ENCODE measurements at regions not wholly inside any gene's neighbourhood (a gene's known extent, or its start where the extent isn't known, plus 50 kb on each side); places are given as distances from the start of the nearest gene placed in this dataset.

- DNase-seq (ENCODE audit: low spot score) = no peak
Observed at GRCh38 chr14:96931751-96932150, 134.6 kb downstream of the VRK1 start.

GRCh38 chr14:96934638-96935330 lies 137.6 kb downstream of the VRK1 start:
- no peak for DNase-seq (ENCODE audit: low spot score)

- peak; percentile 29 for DNase-seq (ENCODE audit: low spot score)
Observed at GRCh38 chr14:96938946-96939345, 141.8 kb downstream of the VRK1 start.

GRCh38 chr14:96940009-96940408 lies 142.8 kb downstream of the VRK1 start:
- no peak for DNase-seq (ENCODE audit: low spot score)

- DNase-seq (ENCODE audit: low spot score) = no peak
Observed at GRCh38 chr14:96944297-96944696, 147.1 kb downstream of the VRK1 start.

- DNase-seq (ENCODE audit: low spot score) = no peak
Observed at GRCh38 chr14:96945721-96946120, 148.5 kb downstream of the VRK1 start.

- DNase-seq (ENCODE audit: low spot score) = no peak
Observed at GRCh38 chr14:96949594-96949993, 152.4 kb downstream of the VRK1 start.

GRCh38 chr14:96951511-96951910 lies 154.3 kb downstream of the VRK1 start:
- no peak for DNase-seq (ENCODE audit: low spot score)

GRCh38 chr14:96953087-96953874 lies 156.1 kb downstream of the VRK1 start:
- no peak for DNase-seq (ENCODE audit: low spot score)

GRCh38 chr14:96953875-96954185 lies 156.6 kb downstream of the VRK1 start:
- no peak for DNase-seq (ENCODE audit: low spot score)

- DNase-seq (ENCODE audit: low spot score) = no peak
Observed at GRCh38 chr14:96956464-96957239, 159.5 kb downstream of the VRK1 start.

- DNase-seq (ENCODE audit: low spot score) = no peak
Observed at GRCh38 chr14:96958057-96958456, 160.9 kb downstream of the VRK1 start.

- DNase-seq (ENCODE audit: low spot score) = no peak
Observed at GRCh38 chr14:96959992-96960391, 162.8 kb downstream of the VRK1 start.

- DNase-seq (ENCODE audit: low spot score) = no peak
Observed at GRCh38 chr14:96960598-96961116, 163.5 kb downstream of the VRK1 start.

GRCh38 chr14:96961895-96962294 lies 164.7 kb downstream of the VRK1 start:
- DNase-seq (ENCODE audit: low spot score) = no peak

GRCh38 chr14:96962337-96962736 lies 165.2 kb downstream of the VRK1 start:
- no peak for DNase-seq (ENCODE audit: low spot score)

- no peak for DNase-seq (ENCODE audit: low spot score)
Observed at GRCh38 chr14:96964726-96965415, 167.7 kb downstream of the VRK1 start.

- no peak for DNase-seq (ENCODE audit: low spot score)
Observed at GRCh38 chr14:96965885-96966595, 168.9 kb downstream of the VRK1 start.

GRCh38 chr14:96975116-96975515 lies 177.9 kb downstream of the VRK1 start:
- no peak for DNase-seq (ENCODE audit: low spot score)

GRCh38 chr14:96978525-96979272 lies 181.5 kb downstream of the VRK1 start:
- no peak for DNase-seq (ENCODE audit: low spot score)

GRCh38 chr14:96979611-96980074 lies 182.5 kb downstream of the VRK1 start:
- DNase-seq (ENCODE audit: low spot score) = no peak
